ENCODE measurements at regions not wholly inside any gene's neighbourhood (a gene's known extent, or its start where the extent isn't known, plus 50 kb on each side); places are given as distances from the start of the nearest gene placed in this dataset.

DNA sequence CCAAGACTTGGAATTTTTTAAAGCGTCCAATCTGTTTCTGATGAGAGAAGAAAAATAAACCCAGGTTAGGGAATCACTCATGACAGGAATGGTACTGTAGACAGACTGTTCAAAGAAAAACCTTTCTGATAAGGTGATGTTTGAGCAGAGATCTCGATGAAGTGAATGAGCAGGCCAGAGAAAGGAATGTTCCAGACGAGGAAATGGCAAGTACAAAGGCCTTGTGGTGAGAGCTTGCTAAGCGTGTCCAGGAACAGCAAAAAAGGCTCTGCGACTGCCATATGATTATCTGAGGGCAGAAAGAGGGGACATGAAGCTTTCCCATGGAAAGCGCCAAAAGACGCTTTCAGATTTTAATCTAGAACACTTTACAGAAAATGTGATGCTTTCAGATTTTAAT, 458.4 kb upstream of the SOX5 start:
- Histone ChIP-seq H3K4ac (ENCODE audit: low read length) (no peak overlapping the region), H3K18ac (ENCODE audit: low read length) (no peak overlapping the region), H3K36me3 (replicated peaks in 1 of 2; ENCODE audit: control insufficient read depth in 2 of 2, insufficient read depth in 2 of 2, low read length in 2 of 2) (peaks cover 0 to 41% of the 10 kb centered on the region in 2 donors), H3K27me3 (ENCODE audit: control insufficient read depth in 3 of 3, insufficient read depth in 3 of 3, low read depth in 1 of 3, low read length in 3 of 3) (no peaks in the 10 kb centered on the region), H3K4me2 (ENCODE audit: insufficient read depth, low read length, poor library complexity, severe bottlenecking) (no peak overlapping the region), H4K91ac (ENCODE audit: low read depth, low read length, poor library complexity) (no peak overlapping the region), H3K23ac (ENCODE audit: low read depth, low read length, poor library complexity) (no peak overlapping the region), H2BK5ac (ENCODE audit: low read length) (no peak overlapping the region), H3K4me1 (ENCODE audit: control insufficient read depth in 2 of 2, insufficient read depth in 1 of 2, low read depth in 1 of 2, low read length in 2 of 2) (peaks cover 0 to 5% of the 10 kb centered on the region in 2 donors), H3K27ac (replicated peaks; ENCODE audit: low read length) (no peak overlapping the region), H2BK120ac (ENCODE audit: low read depth, low read length) (no peak overlapping the region), H3K4me3 (ENCODE audit: low read length in 2 of 2) (no peak overlapping the region), H3K9me3 (replicated peaks in 1 of 2; ENCODE audit: control insufficient read depth in 2 of 2, insufficient read depth in 1 of 2, low read depth in 1 of 2, low read length in 2 of 2) (peaks cover 0 to 3% of the 10 kb centered on the region in 2 donors), H2AFZ (ENCODE audit: low read length) (no peak overlapping the region), H4K8ac (ENCODE audit: low read depth, low read length) (no peak overlapping the region), H2BK15ac (ENCODE audit: low read length) (no peak overlapping the region), H2AK5ac (ENCODE audit: low read depth, low read length) (no peak overlapping the region), H3K9ac (ENCODE audit: low read depth, low read length, poor library complexity) (no peak overlapping the region), H2BK12ac (ENCODE audit: low read length) (no peak overlapping the region), H3K79me1 (ENCODE audit: low read depth, low read length) (no peaks in the 10 kb centered on the region), H3K14ac (ENCODE audit: low read length) (no peak overlapping the region)
- no CpG with 5 or more reads among the region's 7 CpGs for WGBS, 2 donors (ENCODE audit: extremely low coverage in 2 of 2, insufficient read length in 2 of 2, insufficient replicate concordance in 1 of 2)
- DNase-seq (ENCODE audit: low spot score) = no peak

DNA sequence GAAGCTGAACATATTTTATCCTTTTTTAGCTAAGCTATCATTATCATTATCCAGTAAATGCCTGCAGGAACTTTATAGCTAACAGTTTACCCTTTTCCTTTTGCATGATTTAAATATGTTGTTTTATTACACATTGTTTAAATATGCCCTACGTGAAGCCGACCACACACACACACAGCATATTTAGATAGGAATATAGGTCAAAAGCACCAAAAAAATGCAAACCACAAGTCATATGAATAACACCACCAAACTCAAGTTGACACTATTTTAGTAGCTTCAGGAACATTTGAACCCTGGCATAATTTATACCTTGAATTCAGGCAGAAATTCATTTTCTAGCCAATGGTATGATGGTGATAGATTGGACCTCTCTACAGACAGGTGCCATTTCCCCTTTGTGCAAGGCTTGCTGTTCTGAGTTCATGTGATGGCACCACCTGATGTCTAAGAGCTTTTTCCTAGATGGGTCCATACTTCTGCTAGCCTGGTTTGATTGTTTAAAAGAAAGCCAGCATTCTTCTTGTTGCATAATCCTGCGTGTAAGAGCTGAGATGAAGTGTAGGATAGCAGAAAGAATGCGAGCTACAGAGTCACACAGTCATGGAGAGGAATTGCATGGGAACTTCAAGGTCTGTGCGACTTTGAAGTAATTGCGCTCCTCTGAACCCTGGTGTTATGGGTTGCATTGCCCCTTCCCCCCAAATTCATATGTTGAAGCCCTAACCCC, 454.8 kb upstream of the SOX5 start:
- no peak overlapping the region for H2BK120ac ChIP-seq (ENCODE audit: low read depth, low read length)
- H3K36me3 ChIP-seq (replicated peaks in 1 of 2; ENCODE audit: control insufficient read depth in 2 of 2, insufficient read depth in 2 of 2, low read length in 2 of 2) = peaks cover 0 to 43% of the 10 kb centered on the region in 2 donors
- WGBS, 2 donors (ENCODE audit: extremely low coverage in 2 of 2, insufficient read length in 2 of 2, insufficient replicate concordance in 1 of 2) = no CpG with 5 or more reads among the region's 6 CpGs
- H3K4me1 ChIP-seq (ENCODE audit: control insufficient read depth in 2 of 2, insufficient read depth in 1 of 2, low read depth in 1 of 2, low read length in 2 of 2) = peaks cover 0 to 5% of the 10 kb centered on the region in 2 donors
- H3K27me3 ChIP-seq (ENCODE audit: control insufficient read depth in 3 of 3, insufficient read depth in 3 of 3, low read depth in 1 of 3, low read length in 3 of 3) = no peaks in the 10 kb centered on the region
- H2AFZ ChIP-seq (ENCODE audit: low read length) = no peak overlapping the region
- H3K23ac ChIP-seq (ENCODE audit: low read depth, low read length, poor library complexity) = no peak overlapping the region
- DNase-seq (ENCODE audit: low spot score) = no peak
- no peak overlapping the region for H3K14ac ChIP-seq (ENCODE audit: low read length)
- no peak overlapping the region for H3K27ac ChIP-seq (replicated peaks; ENCODE audit: low read length)
- H4K91ac ChIP-seq (ENCODE audit: low read depth, low read length, poor library complexity) = no peak overlapping the region
- no peak overlapping the region for H3K4ac ChIP-seq (ENCODE audit: low read length)
- H3K18ac ChIP-seq (ENCODE audit: low read length) = no peak overlapping the region
- H3K79me1 ChIP-seq (ENCODE audit: low read depth, low read length) = no peaks in the 10 kb centered on the region
- no peak overlapping the region for H2BK12ac ChIP-seq (ENCODE audit: low read length)
- H2AK5ac ChIP-seq (ENCODE audit: low read depth, low read length) = no peak overlapping the region
- H3K9ac ChIP-seq (ENCODE audit: low read depth, low read length, poor library complexity) = no peak overlapping the region
- H2BK15ac ChIP-seq (ENCODE audit: low read length) = no peak overlapping the region
- peaks cover 0 to 3% of the 10 kb centered on the region in 2 donors for H3K9me3 ChIP-seq (replicated peaks in 1 of 2; ENCODE audit: control insufficient read depth in 2 of 2, insufficient read depth in 1 of 2, low read depth in 1 of 2, low read length in 2 of 2)
- H4K8ac ChIP-seq (ENCODE audit: low read depth, low read length) = no peak overlapping the region
- no peak overlapping the region for H3K4me2 ChIP-seq (ENCODE audit: insufficient read depth, low read length, poor library complexity, severe bottlenecking)
- no peak overlapping the region for H3K4me3 ChIP-seq (ENCODE audit: low read length in 2 of 2)
- no peak overlapping the region for H2BK5ac ChIP-seq (ENCODE audit: low read length)

DNA sequence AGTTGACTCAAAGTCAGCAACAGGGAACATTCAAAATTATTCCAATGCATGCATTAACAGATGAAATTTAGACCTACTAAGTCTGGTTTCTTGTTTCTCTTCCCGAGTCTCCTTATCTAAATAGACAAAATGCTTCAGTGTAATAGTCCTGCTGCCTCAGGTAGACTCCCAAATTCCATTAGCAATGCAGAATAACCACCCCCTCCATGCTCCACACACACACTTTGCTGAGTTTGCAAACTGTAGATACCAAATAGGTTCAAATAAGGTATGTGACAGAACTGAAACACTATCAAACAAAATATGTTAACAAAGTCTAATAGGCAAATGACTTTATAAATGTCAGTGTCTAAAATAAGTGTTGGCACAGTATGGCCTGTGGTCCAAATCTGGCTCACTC, 451.1 kb upstream of the SOX5 start:
- Histone ChIP-seq H2BK15ac (ENCODE audit: low read length) (no peak overlapping the region), H2BK120ac (ENCODE audit: low read depth, low read length) (no peak overlapping the region), H3K23ac (ENCODE audit: low read depth, low read length, poor library complexity) (no peak overlapping the region), H4K8ac (ENCODE audit: low read depth, low read length) (no peak overlapping the region), H2BK5ac (ENCODE audit: low read length) (no peak overlapping the region), H2AK5ac (ENCODE audit: low read depth, low read length) (no peak overlapping the region), H3K4ac (ENCODE audit: low read length) (no peak overlapping the region), H2AFZ (ENCODE audit: low read length) (no peak overlapping the region), H3K14ac (ENCODE audit: low read length) (no peak overlapping the region), H3K36me3 (replicated peaks in 1 of 2; ENCODE audit: control insufficient read depth in 2 of 2, insufficient read depth in 2 of 2, low read length in 2 of 2) (peaks cover 0 to 21% of the 10 kb centered on the region in 2 donors), H2BK12ac (ENCODE audit: low read length) (no peak overlapping the region), H3K4me1 (ENCODE audit: control insufficient read depth in 2 of 2, insufficient read depth in 1 of 2, low read depth in 1 of 2, low read length in 2 of 2) (peaks cover 10 to 12% of the 10 kb centered on the region in 2 donors), H3K9ac (ENCODE audit: low read depth, low read length, poor library complexity) (no peak overlapping the region), H4K91ac (ENCODE audit: low read depth, low read length, poor library complexity) (no peak overlapping the region), H3K27ac (replicated peaks; ENCODE audit: low read length) (no peak overlapping the region), H3K4me2 (ENCODE audit: insufficient read depth, low read length, poor library complexity, severe bottlenecking) (no peak overlapping the region), H3K9me3 (replicated peaks in 1 of 2; ENCODE audit: control insufficient read depth in 2 of 2, insufficient read depth in 1 of 2, low read depth in 1 of 2, low read length in 2 of 2) (no peaks in the 10 kb centered on the region), H3K18ac (ENCODE audit: low read length) (no peak overlapping the region), H3K27me3 (ENCODE audit: control insufficient read depth in 3 of 3, insufficient read depth in 3 of 3, low read depth in 1 of 3, low read length in 3 of 3) (no peaks in the 10 kb centered on the region), H3K79me1 (ENCODE audit: low read depth, low read length) (no peaks in the 10 kb centered on the region), H3K4me3 (ENCODE audit: low read length in 2 of 2) (no peak overlapping the region)
- no peak for DNase-seq (ENCODE audit: low spot score)
- no CpG with 5 or more reads among the region's 1 CpG for WGBS, 2 donors (ENCODE audit: extremely low coverage in 2 of 2, insufficient read length in 2 of 2, insufficient replicate concordance in 1 of 2)

DNA sequence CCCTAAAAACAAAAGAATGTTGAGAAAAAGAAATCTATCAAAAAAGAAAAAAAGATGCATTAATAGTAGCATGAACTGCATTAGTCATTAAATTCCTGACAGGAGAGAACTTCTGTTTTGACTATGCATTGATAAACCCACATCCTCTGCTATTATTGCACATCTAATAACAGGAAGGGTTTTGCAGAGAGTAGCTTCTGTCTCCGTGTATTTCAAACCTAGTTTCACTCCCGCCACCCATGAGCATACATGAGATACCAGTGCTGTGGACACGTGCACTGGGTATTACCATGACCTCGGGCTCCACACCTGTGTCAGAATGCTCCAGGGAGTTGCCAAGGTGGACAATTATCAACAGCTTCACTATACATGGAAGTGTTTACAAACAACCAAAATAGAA, 449.1 kb upstream of the SOX5 start:
- H3K79me1 ChIP-seq (ENCODE audit: low read depth, low read length) = no peaks in the 10 kb centered on the region
- DNase-seq (ENCODE audit: low spot score) = no peak
- no peak overlapping the region for H3K4me2 ChIP-seq (ENCODE audit: insufficient read depth, low read length, poor library complexity, severe bottlenecking)
- H2BK12ac ChIP-seq (ENCODE audit: low read length) = no peak overlapping the region
- no peak overlapping the region for H3K4ac ChIP-seq (ENCODE audit: low read length)
- no peak overlapping the region for H3K4me3 ChIP-seq (ENCODE audit: low read length in 2 of 2)
- H3K14ac ChIP-seq (ENCODE audit: low read length) = no peak overlapping the region
- no peaks in the 10 kb centered on the region for H3K9me3 ChIP-seq (replicated peaks in 1 of 2; ENCODE audit: control insufficient read depth in 2 of 2, insufficient read depth in 1 of 2, low read depth in 1 of 2, low read length in 2 of 2)
- no peak overlapping the region for H4K91ac ChIP-seq (ENCODE audit: low read depth, low read length, poor library complexity)
- no CpG with 5 or more reads among the region's 4 CpGs for WGBS, 2 donors (ENCODE audit: extremely low coverage in 2 of 2, insufficient read length in 2 of 2, insufficient replicate concordance in 1 of 2)
- no peak overlapping the region for H2AK5ac ChIP-seq (ENCODE audit: low read depth, low read length)
- H3K23ac ChIP-seq (ENCODE audit: low read depth, low read length, poor library complexity) = no peak overlapping the region
- no peaks in the 10 kb centered on the region for H3K27me3 ChIP-seq (ENCODE audit: control insufficient read depth in 3 of 3, insufficient read depth in 3 of 3, low read depth in 1 of 3, low read length in 3 of 3)
- H3K27ac ChIP-seq (replicated peaks; ENCODE audit: low read length) = no peak overlapping the region
- no peak overlapping the region for H2BK120ac ChIP-seq (ENCODE audit: low read depth, low read length)
- H2AFZ ChIP-seq (ENCODE audit: low read length) = no peak overlapping the region
- peaks cover 0 to 5% of the 10 kb centered on the region in 2 donors for H3K36me3 ChIP-seq (replicated peaks in 1 of 2; ENCODE audit: control insufficient read depth in 2 of 2, insufficient read depth in 2 of 2, low read length in 2 of 2)
- H2BK15ac ChIP-seq (ENCODE audit: low read length) = no peak overlapping the region
- H3K9ac ChIP-seq (ENCODE audit: low read depth, low read length, poor library complexity) = no peak overlapping the region
- peaks cover 10 to 13% of the 10 kb centered on the region in 2 donors for H3K4me1 ChIP-seq (ENCODE audit: control insufficient read depth in 2 of 2, insufficient read depth in 1 of 2, low read depth in 1 of 2, low read length in 2 of 2)
- H2BK5ac ChIP-seq (ENCODE audit: low read length) = no peak overlapping the region
- no peak overlapping the region for H4K8ac ChIP-seq (ENCODE audit: low read depth, low read length)
- H3K18ac ChIP-seq (ENCODE audit: low read length) = no peak overlapping the region
